GM12878 (cell line): ENCODE measurements at regions not wholly inside any gene's neighbourhood (a gene's known extent, or its start where the extent isn't known, plus 50 kb on each side); places are given as distances from the start of the nearest gene placed in this dataset.

Experiments used
- ATAC-seq: fragments of 200-7000 bp; cut with Tn5 transposase; 3 replicates; pipeline ENCODE4 v1.9.1; 2020; ENCODE audit warnings: mild to moderate bottlenecking, moderate library complexity
- BruUV-seq: library from RNA; stranded (reverse); fragments of 400-500 nt; replicated peaks from 2 replicates; lab custom pipeline; 2021; lab: Mats Ljungman, UMichigan
- CTCF ChIA-PET: fragments of 300-600 bp; sonication (Branson Sonifier 250); formaldehyde crosslinking; extraction: SDS; loops from one replicate; lab custom pipeline; 2021; ENCODE audit warnings: inconsistent platforms; lab: Yijun Ruan, JAX
- POLR2A ChIA-PET: fragments of 350-600 bp; formaldehyde crosslinking; extraction: SDS; loops from one replicate; lab custom pipeline; 2021; ENCODE audit warnings: inconsistent platforms; lab: Charles Lee
- RAD21 ChIA-PET: fragments of 300-600 bp; sonication (Branson Sonifier 250); formaldehyde crosslinking; loops from one replicate; lab custom pipeline; 2023; ENCODE audit warnings: antibody characterized with exemption; ENCODE audit not compliant: unreplicated experiment; lab: Charles Lee
- SMC1A ChIA-PET: fragments of 300-600 bp; sonication (Branson Sonifier 250); formaldehyde crosslinking; loops from one replicate; lab custom pipeline; 2023; ENCODE audit not compliant: unreplicated experiment, uncharacterized antibody; lab: Charles Lee
- DNase-seq: peaks from one replicate; pipeline ENCODE4 v3.0.0-alpha.2; 2011; ENCODE audit warnings: low read depth, low spot score
- FAIRE-seq: peaks from 3 replicates; lab custom pipeline; 2011; peaks lifted over from hg19 to GRCh38; lab: Jason Lieb, UNC
- H2AFZ ChIP-seq: 2 replicates; pipeline ENCODE4 v1.6.0; 2011; ENCODE audit warnings: low read depth, low read length, control low read depth; ENCODE audit not compliant: control insufficient read depth
- H3K27ac ChIP-seq: 2 replicates; pipeline ENCODE4 v1.5.1; 2011; ENCODE audit warnings: control low read depth; ENCODE audit not compliant: control insufficient read depth, insufficient read depth
- H3K27me3 ChIP-seq, 2 experiments: replicated peaks in 1 of 2; 2 replicates each; pipeline versions ENCODE4 v1.6.0 to v1.6.1; 2011; ENCODE audit warnings: low read length in 1 of 2; ENCODE audit not compliant: control insufficient read depth in 2 of 2, insufficient read depth in 2 of 2
- H3K36me3 ChIP-seq, 2 experiments: 2 replicates each; pipeline ENCODE4 v1.5.1; 2011; ENCODE audit warnings: low read length in 1 of 2; ENCODE audit not compliant: control insufficient read depth in 2 of 2, insufficient read depth in 2 of 2
- H3K4me1 ChIP-seq: 2 replicates; pipeline ENCODE4 v1.6.1; 2011; ENCODE audit warnings: mild to moderate bottlenecking, low read length, moderate library complexity, mixed read lengths; ENCODE audit not compliant: control insufficient read depth, insufficient read depth
- H3K4me2 ChIP-seq: 2 replicates; pipeline ENCODE4 v1.6.0; 2011; ENCODE audit warnings: control low read depth; ENCODE audit not compliant: control insufficient read depth, insufficient read depth
- H3K4me3 ChIP-seq: fragments of 200-600 bp; sonication (generic); 2 replicates; pipeline ENCODE4 v1.5.1; 2016
- H3K79me2 ChIP-seq: 2 replicates; pipeline ENCODE4 v1.6.0; 2011; ENCODE audit warnings: low read length; ENCODE audit not compliant: control insufficient read depth, insufficient read depth
- H3K9ac ChIP-seq: 2 replicates; pipeline ENCODE4 v1.8.0; 2011; ENCODE audit warnings: low read length, control low read depth, mixed read lengths; ENCODE audit not compliant: control insufficient read depth, insufficient read depth
- H3K9me3 ChIP-seq: replicated peaks from 3 replicates; pipeline ENCODE4 v1.5.1; 2011; ENCODE audit warnings: mild to moderate bottlenecking, low read length; ENCODE audit not compliant: control insufficient read depth, insufficient read depth
- H4K20me1 ChIP-seq: 2 replicates; pipeline ENCODE4 v1.6.0; 2011; ENCODE audit not compliant: control insufficient read depth, insufficient read depth
- CEBPB ChIP-seq, 2 experiments: fragments of 150-350 bp in 1 of 2; IDR thresholded peaks; 2 replicates each; pipeline ENCODE4 v1.6.1; 2012 to 2014; ENCODE audit warnings: low read depth in 2 of 2, low read length in 2 of 2, borderline replicate concordance in 1 of 2, inconsistent platforms in 1 of 2
- CREM ChIP-seq: IDR thresholded peaks from 2 replicates; pipeline ENCODE4 v1.6.1; 2014; ENCODE audit warnings: antibody characterized with exemption, low read depth
- E2F4 ChIP-seq: IDR thresholded peaks from 2 replicates; pipeline ENCODE4 v1.6.1; 2012; ENCODE audit warnings: low read depth, low read length, improper control_type of control experiment
- GATAD2B ChIP-seq: fragments of 450-650 bp; conservative IDR thresholded peaks from 2 replicates; pipeline ENCODE4 v1.6.1; 2017; ENCODE audit warnings: low read depth, mild to moderate bottlenecking, moderate library complexity
- HCFC1 ChIP-seq: fragments of 150-350 bp; IDR thresholded peaks from 2 replicates; pipeline ENCODE4 v1.6.1; 2014; ENCODE audit warnings: low read length
- IKZF2 ChIP-seq, 2 experiments: fragments of 450-650 bp; IDR thresholded peaks; 2 replicates each; pipeline ENCODE4 v1.6.1; 2017; ENCODE audit warnings: mild to moderate bottlenecking in 2 of 2, moderate library complexity in 2 of 2
- KLF5 ChIP-seq: fragments of 450-650 bp; IDR thresholded peaks from 2 replicates; pipeline ENCODE4 v1.6.1; 2014; ENCODE audit warnings: mild to moderate bottlenecking; ENCODE audit not compliant: partially characterized antibody
- MAX ChIP-seq: IDR thresholded peaks from 2 replicates; pipeline ENCODE4 v1.6.1; 2012; ENCODE audit warnings: low read depth, low read length, improper control_type of control experiment
- RAD51 ChIP-seq: fragments of 450-650 bp; IDR thresholded peaks from 2 replicates; pipeline ENCODE4 v1.6.1; 2016; ENCODE audit warnings: moderate library complexity, mild to moderate bottlenecking, inconsistent platforms
- RFX5 ChIP-seq: IDR thresholded peaks from 2 replicates; pipeline ENCODE4 v1.6.1; 2011; ENCODE audit warnings: low read depth, low read length, improper control_type of control experiment
- SIX5 ChIP-seq: IDR thresholded peaks from 2 replicates; pipeline ENCODE4 v1.6.1; 2011; ENCODE audit warnings: mild to moderate bottlenecking, low read depth, low read length, moderate library complexity; ENCODE audit not compliant: severe bottlenecking
- SP1 ChIP-seq: IDR thresholded peaks from one replicate; pipeline ENCODE4 v1.6.1; 2011; ENCODE audit warnings: low read depth, low read length
- STAT1 ChIP-seq: fragments of 450-650 bp; conservative IDR thresholded peaks from 2 replicates; pipeline ENCODE4 v1.6.1; 2014; ENCODE audit warnings: antibody characterized with exemption, mild to moderate bottlenecking
- SUZ12 ChIP-seq: fragments of 200-600 bp; sonication (generic); IDR thresholded peaks from one replicate; pipeline ENCODE4 v1.6.1; 2018; ENCODE audit warnings: antibody characterized with exemption, mild to moderate bottlenecking; ENCODE audit not compliant: unreplicated experiment
- USF1 ChIP-seq: IDR thresholded peaks from 2 replicates; pipeline ENCODE4 v1.6.1; 2011; ENCODE audit warnings: borderline replicate concordance, low read depth, mild to moderate bottlenecking, moderate library complexity, mixed read lengths, low read length; ENCODE audit not compliant: insufficient read depth; ENCODE audit errors: extremely low read length
- YBX1 ChIP-seq: fragments of 450-650 bp; IDR thresholded peaks from 2 replicates; pipeline ENCODE4 v1.6.1; 2016; ENCODE audit warnings: antibody characterized with exemption
- ZBTB40 ChIP-seq: fragments of 450-650 bp; IDR thresholded peaks from 2 replicates; pipeline ENCODE4 v1.6.1; 2016; ENCODE audit warnings: mild to moderate bottlenecking, moderate library complexity, borderline replicate concordance
- WGBS: methylation state at CpG from one replicate; pipeline ENCODE4 v1.1.6; 2016; ENCODE audit warnings: low lambda C conversion rate; ENCODE audit not compliant: insufficient replicate concordance, insufficient coverage; ENCODE audit errors: missing lambda C conversion rate; 5-methylcytosine and 5-hydroxymethylcytosine counted together
- in situ Hi-C: fragments of 300-500 bp; cut with MboI; formaldehyde crosslinking; loops from 9 replicates; pipeline ENCODE4 v1.14.3; 2018; ENCODE audit warnings: mixed read lengths
- intact Hi-C: fragments of 100-400 bp; cut with micrococcal nuclease; formaldehyde crosslinking; loops from one replicate; pipeline ENCODE4 v1.14.2; 2022; ENCODE audit not compliant: unreplicated experiment

- no peak for TF ChIP-seq SUZ12
- no peak for TF ChIP-seq E2F4
- TF ChIP-seq GATAD2B, result no peak
Observed at GRCh38 chr10:3972460-3973301, 187.7 kb upstream of the KLF6 start (continued).

- ATAC-seq (no peak), FAIRE-seq (no peak), DNase-seq (no peak)
- H3K36me3 ChIP-seq, result no peaks in the 10 kb centered on the region
- ChIA-PET RAD21 (no interaction called here), POLR2A (no interaction called here), CTCF (interaction anchor here (1.2 kb wide), 1 partner anchor 9 kb away, joined by 4 read pairs; no protein-coding TSS in a partner anchor), SMC1A (interaction anchor here (0.7 kb wide), 1 partner anchor 64 kb away, joined by 3 read pairs; no protein-coding TSS in a partner anchor)
- H3K4me2 ChIP-seq, result no peak overlapping the region
- no TSS peak for BruUV-seq
- H3K9me3 ChIP-seq, result peaks cover 3% of the 10 kb centered on the region; the same call in 1 of the 3 replicates
- 78% methylated on average over 6 of the region's 6 CpGs for WGBS
- H3K4me1 ChIP-seq, result no peaks in the 10 kb centered on the region
- TF ChIP-seq YBX1 (no peak), STAT1 (no peak), SIX5 (no peak), ZBTB40 (no peak), CREM (no peak), KLF5 (no peak), RFX5 (no peak), SP1 (no peak), RAD51 (no peak), HCFC1 (no peak), USF1 (no peak), IKZF2 (IDR thresholded peaks at IDR 0.05) (no peak), CEBPB (IDR thresholded peaks at IDR 0.05; ENCODE audit: borderline replicate concordance in 1 of 2, low read depth in 2 of 2, low read length in 2 of 2) (no peak), MAX (no peak)
- H3K27me3 ChIP-seq, result no peaks in the 10 kb centered on the region
- no peak overlapping the region for H2AFZ ChIP-seq
- intact Hi-C loops (no loop called here), in situ Hi-C loops (no loop called here)
- no peak overlapping the region for H3K4me3 ChIP-seq
- no peak overlapping the region for H3K9ac ChIP-seq
- no peaks in the 10 kb centered on the region for H4K20me1 ChIP-seq
- no peak overlapping the region for H3K27ac ChIP-seq
- no peaks in the 10 kb centered on the region for H3K79me2 ChIP-seq
Observed at GRCh38 chr10:3971713-3972112, 186.7 kb upstream of the KLF6 start.
